CD4-positive, CD25-positive, alpha-beta regulatory T cell (primary cell): ENCODE measurements at regions not wholly inside any gene's neighbourhood (a gene's known extent, or its start where the extent isn't known, plus 50 kb on each side); places are given as distances from the start of the nearest gene placed in this dataset.

Experiments
- ATAC-seq, 2 donors: fragments of 150-1000 bp; cut with Tn5 transposase; one replicate each; pipeline ENCODE4 v1.10.0; 2021; ENCODE audit warnings: low read depth in 2 of 2, moderate number of reproducible peaks in 2 of 2, moderate library complexity in 1 of 2
- DNase-seq, 3 donors: peaks; one replicate each; pipeline versions ENCODE4 v3.0.0 to v3.0.0-alpha.2; 2012 to 2022; ENCODE audit warnings: mixed read lengths in 1 of 3
- H3K27ac ChIP-seq: one replicate; pipeline ENCODE4 v1.7.0; 2013; ENCODE audit warnings: mild to moderate bottlenecking, low read length; ENCODE audit not compliant: insufficient read depth, poor library complexity, severe bottlenecking
- H3K27me3 ChIP-seq: one replicate; pipeline ENCODE4 v1.7.0; 2013; ENCODE audit warnings: low read length; ENCODE audit not compliant: control insufficient read depth, insufficient read depth
- H3K36me3 ChIP-seq: one replicate; pipeline ENCODE4 v1.7.0; 2013; ENCODE audit warnings: mild to moderate bottlenecking, low read length, moderate library complexity; ENCODE audit not compliant: control insufficient read depth, insufficient read depth
- H3K4me1 ChIP-seq: 2 replicates; pipeline ENCODE4 v1.7.0; 2013; ENCODE audit warnings: mild to moderate bottlenecking, low read length; ENCODE audit not compliant: insufficient read depth, control insufficient read depth, poor library complexity, severe bottlenecking
- H3K4me3 ChIP-seq: one replicate; pipeline ENCODE4 v1.7.0; 2013; ENCODE audit warnings: low read depth, mild to moderate bottlenecking, low read length, moderate library complexity
- H3K9me3 ChIP-seq, 2 experiments: 1 replicate in 1 of 2; 2 replicates in 1 of 2; pipeline ENCODE4 v1.7.0; 2013; ENCODE audit warnings: low read length in 2 of 2, mild to moderate bottlenecking in 1 of 2, moderate library complexity in 1 of 2; ENCODE audit not compliant: control insufficient read depth in 2 of 2
- H3K27ac Mint-ChIP-seq, 3 donors: one replicate each; pipeline ENCODE4 v1.8.0; 2020 to 2022; ENCODE audit warnings: mild to moderate bottlenecking in 3 of 3, mixed read lengths in 3 of 3, moderate library complexity in 2 of 3
- H3K27me3 Mint-ChIP-seq: one replicate; pipeline ENCODE4 v1.8.0; 2022; ENCODE audit warnings: mild to moderate bottlenecking, mixed read lengths
- H3K36me3 Mint-ChIP-seq: one replicate; pipeline ENCODE4 v1.8.0; 2020; ENCODE audit warnings: mixed read lengths
- H3K4me1 Mint-ChIP-seq, 4 donors: one replicate each; pipeline ENCODE4 v1.8.0; 2020 to 2022; ENCODE audit warnings: mixed read lengths in 4 of 4, mild to moderate bottlenecking in 1 of 4
- H3K4me3 Mint-ChIP-seq, 4 donors: one replicate each; pipeline ENCODE4 v1.8.0; 2020 to 2022; ENCODE audit warnings: mild to moderate bottlenecking in 4 of 4, mixed read lengths in 4 of 4, moderate library complexity in 3 of 4
- H3K9me3 Mint-ChIP-seq, 7 donors: one replicate each; pipeline ENCODE4 v1.8.0; 2020 to 2022; ENCODE audit warnings: mixed read lengths in 7 of 7, mild to moderate bottlenecking in 3 of 7, moderate library complexity in 2 of 7

GRCh38 chr7:54701982-54702381 is 57.0 kb downstream of the SEC61G start:
- no peak overlapping the region for H3K4me3 ChIP-seq
- no peak overlapping the region for H3K4me3 Mint-ChIP-seq
- no peaks in the 10 kb centered on the region for H3K27me3 Mint-ChIP-seq
- DNase-seq (no peak), ATAC-seq (no peak)
- peaks cover 0 to 3% (median 0%) of the 10 kb centered on the region in 7 donors for H3K9me3 Mint-ChIP-seq
- H3K4me1 Mint-ChIP-seq: no peaks in the 10 kb centered on the region
- H3K27me3 ChIP-seq: no peaks in the 10 kb centered on the region
- H3K36me3 Mint-ChIP-seq: no peaks in the 10 kb centered on the region
- H3K4me1 ChIP-seq: no peaks in the 10 kb centered on the region
- H3K27ac Mint-ChIP-seq: no peak overlapping the region
- H3K36me3 ChIP-seq: no peaks in the 10 kb centered on the region
- no peaks in the 10 kb centered on the region for H3K9me3 ChIP-seq
- H3K27ac ChIP-seq: no peak overlapping the region

GRCh38 chr7:54699715-54700114 is 59.3 kb downstream of the SEC61G start:
- no peaks in the 10 kb centered on the region for H3K36me3 ChIP-seq
- no peaks in the 10 kb centered on the region for H3K4me1 ChIP-seq
- Mint-ChIP-seq H3K9me3 (peaks cover 0 to 2% (median 0%) of the 10 kb centered on the region in 7 donors), H3K27me3 (no peaks in the 10 kb centered on the region), H3K4me3 (no peak overlapping the region), H3K36me3 (no peaks in the 10 kb centered on the region), H3K4me1 (no peaks in the 10 kb centered on the region), H3K27ac (no peak overlapping the region)
- no peaks in the 10 kb centered on the region for H3K27me3 ChIP-seq
- ATAC-seq: no peak
- no peak overlapping the region for H3K4me3 ChIP-seq
- no peak for DNase-seq
- no peak overlapping the region for H3K27ac ChIP-seq
- no peaks in the 10 kb centered on the region for H3K9me3 ChIP-seq

GRCh38 chr7:54697659-54698186 is 61.3 kb downstream of the SEC61G start:
- Histone ChIP-seq H3K9me3 (no peaks in the 10 kb centered on the region), H3K4me1 (no peaks in the 10 kb centered on the region)
- H3K27ac Mint-ChIP-seq: no peak overlapping the region

GRCh38 chr7:54690892-54691291 is 68.1 kb downstream of the SEC61G start:
- H3K36me3 ChIP-seq: no peaks in the 10 kb centered on the region
- H3K9me3 Mint-ChIP-seq: peaks cover 0 to 3% (median 0%) of the 10 kb centered on the region in 7 donors
- no peaks in the 10 kb centered on the region for H3K4me1 Mint-ChIP-seq
- no peaks in the 10 kb centered on the region for H3K4me1 ChIP-seq
- H3K27me3 ChIP-seq: no peaks in the 10 kb centered on the region
- no peak overlapping the region for H3K4me3 Mint-ChIP-seq
- H3K36me3 Mint-ChIP-seq: no peaks in the 10 kb centered on the region
- H3K27ac Mint-ChIP-seq: no peak overlapping the region
- no peak overlapping the region for H3K4me3 ChIP-seq
- H3K27ac ChIP-seq: no peak overlapping the region
- no peak for ATAC-seq
- H3K27me3 Mint-ChIP-seq: peaks cover 4% of the 10 kb centered on the region
- no peak for DNase-seq
- H3K9me3 ChIP-seq: peaks cover 0 to 2% of the 10 kb centered on the region in 2 experiments

More at GRCh38 chr7:54697659-54698186, 61.3 kb downstream of the SEC61G start:
- H3K36me3 ChIP-seq: no peaks in the 10 kb centered on the region
- no peaks in the 10 kb centered on the region for H3K4me1 Mint-ChIP-seq
- DNase-seq (no peak), ATAC-seq (no peak)
- H3K27me3 Mint-ChIP-seq: no peaks in the 10 kb centered on the region
- H3K9me3 Mint-ChIP-seq: peaks cover 0 to 2% (median 0%) of the 10 kb centered on the region in 7 donors
- no peak overlapping the region for H3K4me3 Mint-ChIP-seq
- no peaks in the 10 kb centered on the region for H3K36me3 Mint-ChIP-seq
- H3K4me3 ChIP-seq: no peak overlapping the region
- H3K27me3 ChIP-seq: no peaks in the 10 kb centered on the region
- no peak overlapping the region for H3K27ac ChIP-seq

GRCh38 chr7:54690050-54690443 is 69.0 kb downstream of the SEC61G start:
- Histone ChIP-seq H3K27ac (no peak overlapping the region), H3K4me3 (no peak overlapping the region), H3K36me3 (no peaks in the 10 kb centered on the region), H3K27me3 (no peaks in the 10 kb centered on the region), H3K4me1 (no peaks in the 10 kb centered on the region), H3K9me3 (peaks cover 0 to 2% of the 10 kb centered on the region in 2 experiments)
- Mint-ChIP-seq H3K27me3 (peaks cover 4% of the 10 kb centered on the region), H3K36me3 (no peaks in the 10 kb centered on the region), H3K27ac (no peak overlapping the region), H3K4me1 (no peaks in the 10 kb centered on the region), H3K4me3 (no peak overlapping the region), H3K9me3 (peaks cover 0 to 3% (median 0%) of the 10 kb centered on the region in 7 donors)
- DNase-seq: no peak
- ATAC-seq: no peak

GRCh38 chr7:54689394-54690049 is 69.5 kb downstream of the SEC61G start:
- Histone ChIP-seq H3K4me3 (no peak overlapping the region), H3K27me3 (no peaks in the 10 kb centered on the region), H3K9me3 (peaks cover 0 to 2% of the 10 kb centered on the region in 2 experiments), H3K27ac (no peak overlapping the region), H3K4me1 (no peaks in the 10 kb centered on the region), H3K36me3 (no peaks in the 10 kb centered on the region)
- no peak overlapping the region for H3K27ac Mint-ChIP-seq
- H3K9me3 Mint-ChIP-seq: peaks cover 0 to 4% (median 0%) of the 10 kb centered on the region in 7 donors
- ATAC-seq: no peak
- H3K27me3 Mint-ChIP-seq: peaks cover 4% of the 10 kb centered on the region
- H3K4me3 Mint-ChIP-seq: no peak overlapping the region
- DNase-seq: no peak
- H3K4me1 Mint-ChIP-seq: no peaks in the 10 kb centered on the region
- H3K36me3 Mint-ChIP-seq: no peaks in the 10 kb centered on the region

- H3K4me1 Mint-ChIP-seq: no peaks in the 10 kb centered on the region
- peaks cover 0 to 2% of the 10 kb centered on the region in 2 experiments for H3K9me3 ChIP-seq
- H3K9me3 Mint-ChIP-seq: peaks cover 0 to 6% (median 0%) of the 10 kb centered on the region in 7 donors
- no peak overlapping the region for H3K4me3 Mint-ChIP-seq
- H3K27ac Mint-ChIP-seq: no peak overlapping the region
- H3K27me3 ChIP-seq: no peaks in the 10 kb centered on the region
- peaks cover 4% of the 10 kb centered on the region for H3K27me3 Mint-ChIP-seq
- no peaks in the 10 kb centered on the region for H3K36me3 Mint-ChIP-seq
- no peaks in the 10 kb centered on the region for H3K36me3 ChIP-seq
- no peak for DNase-seq
- H3K4me1 ChIP-seq: no peaks in the 10 kb centered on the region
- ATAC-seq: no peak
- H3K27ac ChIP-seq: no peak overlapping the region
- H3K4me3 ChIP-seq: no peak overlapping the region
Observed at GRCh38 chr7:54687462-54688212, 71.4 kb downstream of the SEC61G start.
